NT2/D1 (cell line): ENCODE measurements at regions not wholly inside any gene's neighbourhood (a gene's known extent, or its start where the extent isn't known, plus 50 kb on each side); places are given as distances from the start of the nearest gene placed in this dataset.

Experiments used
- DNase-seq: peaks from one replicate; pipeline ENCODE4 v3.0.0-alpha.2; 2011; ENCODE audit warnings: low read depth, low spot score
- H3K27me3 ChIP-seq: 2 replicates; pipeline ENCODE4 v1.6.0; 2011; ENCODE audit warnings: mild to moderate bottlenecking; ENCODE audit not compliant: insufficient read length, insufficient read depth
- H3K36me3 ChIP-seq: 2 replicates; pipeline ENCODE4 v1.6.1; 2011; ENCODE audit warnings: mild to moderate bottlenecking, low read length, mixed read lengths; ENCODE audit not compliant: insufficient read depth, insufficient read length
- H3K4me1 ChIP-seq: 2 replicates; pipeline ENCODE4 v1.5.1; 2011; ENCODE audit not compliant: insufficient read depth, insufficient read length
- H3K4me3 ChIP-seq: 2 replicates; pipeline ENCODE4 v1.5.1; 2011; ENCODE audit warnings: low read depth; ENCODE audit not compliant: insufficient read length
- H3K9ac ChIP-seq: 2 replicates; pipeline ENCODE4 v1.6.0; 2011; ENCODE audit warnings: low read depth; ENCODE audit not compliant: insufficient read length
- H3K9me3 ChIP-seq: 2 replicates; pipeline ENCODE4 v1.5.1; 2011; ENCODE audit warnings: mild to moderate bottlenecking, low read length; ENCODE audit not compliant: insufficient read depth
- SUZ12 ChIP-seq: IDR thresholded peaks from 2 replicates; pipeline ENCODE4 v1.6.1; 2011; ENCODE audit not compliant: insufficient read length, insufficient read depth; ENCODE audit errors: extremely low read depth
- YY1 ChIP-seq: IDR thresholded peaks from 2 replicates; pipeline ENCODE4 v1.6.1; 2011; ENCODE audit not compliant: insufficient read length, insufficient read depth
- ZNF274 ChIP-seq: IDR thresholded peaks from 2 replicates; pipeline ENCODE4 v1.6.1; 2011; ENCODE audit warnings: mild to moderate bottlenecking, low read depth, low read length

- no peaks in the 10 kb centered on the region for H3K9me3 ChIP-seq
- no peak for TF ChIP-seq YY1
- no peak for TF ChIP-seq SUZ12
- TF ChIP-seq ZNF274, result no peak
- no peak overlapping the region for H3K9ac ChIP-seq
- H3K36me3 ChIP-seq, result no peaks in the 10 kb centered on the region
- no peak for DNase-seq
- no peaks in the 10 kb centered on the region for H3K27me3 ChIP-seq
- no peak overlapping the region for H3K4me3 ChIP-seq
- H3K4me1 ChIP-seq, result no peaks in the 10 kb centered on the region
Observed at GRCh38 chr7:24462117-24462516, 111.1 kb upstream of the PALS2 start.

GRCh38 chr7:24462984-24463383 lies 110.3 kb upstream of the PALS2 start:
- DNase-seq, result no peak
- TF ChIP-seq YY1, result no peak
- TF ChIP-seq ZNF274, result no peak
- TF ChIP-seq SUZ12, result no peak
- Histone ChIP-seq H3K36me3 (no peaks in the 10 kb centered on the region), H3K4me3 (no peak overlapping the region), H3K27me3 (no peaks in the 10 kb centered on the region), H3K9me3 (no peaks in the 10 kb centered on the region), H3K4me1 (no peaks in the 10 kb centered on the region), H3K9ac (no peak overlapping the region)

- Histone ChIP-seq H3K9me3 (no peaks in the 10 kb centered on the region), H3K4me1 (no peaks in the 10 kb centered on the region), H3K36me3 (no peaks in the 10 kb centered on the region), H3K27me3 (no peaks in the 10 kb centered on the region), H3K9ac (no peak overlapping the region), H3K4me3 (no peak overlapping the region)
- no peak for DNase-seq
- TF ChIP-seq ZNF274 (no peak), SUZ12 (no peak), YY1 (no peak)
Observed at GRCh38 chr7:24463474-24463873, 109.8 kb upstream of the PALS2 start.

- H3K4me1 ChIP-seq, result no peaks in the 10 kb centered on the region
Observed at GRCh38 chr7:24464861-24465260, 108.4 kb upstream of the PALS2 start.

GRCh38 chr7:24466168-24466768 lies 107.0 kb upstream of the PALS2 start:
- TF ChIP-seq ZNF274 (no peak), YY1 (no peak), SUZ12 (no peak)
- Histone ChIP-seq H3K36me3 (no peaks in the 10 kb centered on the region), H3K4me1 (no peaks in the 10 kb centered on the region), H3K9ac (no peak overlapping the region), H3K27me3 (no peaks in the 10 kb centered on the region), H3K9me3 (no peaks in the 10 kb centered on the region), H3K4me3 (no peak overlapping the region)
- DNase-seq, result no peak

More at GRCh38 chr7:24464861-24465260, 108.4 kb upstream of the PALS2 start:
- H3K9me3 ChIP-seq, result no peaks in the 10 kb centered on the region
- no peak for TF ChIP-seq YY1
- no peak for TF ChIP-seq SUZ12
- TF ChIP-seq ZNF274, result no peak
- H3K36me3 ChIP-seq, result no peaks in the 10 kb centered on the region
- H3K9ac ChIP-seq, result no peak overlapping the region
- H3K4me3 ChIP-seq, result no peak overlapping the region
- no peaks in the 10 kb centered on the region for H3K27me3 ChIP-seq
- DNase-seq, result no peak

- Histone ChIP-seq H3K27me3 (no peaks in the 10 kb centered on the region), H3K9me3 (no peaks in the 10 kb centered on the region), H3K4me3 (no peak overlapping the region), H3K36me3 (no peaks in the 10 kb centered on the region), H3K9ac (no peak overlapping the region), H3K4me1 (no peaks in the 10 kb centered on the region)
- TF ChIP-seq ZNF274, result no peak
- TF ChIP-seq YY1, result no peak
- TF ChIP-seq SUZ12, result no peak
- no peak for DNase-seq
Observed at GRCh38 chr7:24469118-24469517, 104.1 kb upstream of the PALS2 start.

- Histone ChIP-seq H3K27me3 (no peaks in the 10 kb centered on the region), H3K4me1 (no peaks in the 10 kb centered on the region), H3K4me3 (no peak overlapping the region), H3K36me3 (no peaks in the 10 kb centered on the region), H3K9ac (no peak overlapping the region), H3K9me3 (no peaks in the 10 kb centered on the region)
- TF ChIP-seq SUZ12 (no peak), YY1 (no peak), ZNF274 (no peak)
- DNase-seq, result no peak
Observed at GRCh38 chr7:24472093-24472492, 101.2 kb upstream of the PALS2 start.
